SK-N-SH (cell line): ENCODE measurements at regions not wholly inside any gene's neighbourhood (a gene's known extent, or its start where the extent isn't known, plus 50 kb on each side); places are given as distances from the start of the nearest gene placed in this dataset.

Source experiments
- CHD2 ChIP-seq: fragments of 150-350 bp; IDR thresholded peaks from 2 replicates; pipeline ENCODE4 v1.6.1; 2018; ENCODE audit warnings: low read length; ENCODE audit not compliant: partially characterized antibody
- CTCF ChIP-seq: fragments of 200-600 bp; sonication (generic); IDR thresholded peaks from 2 replicates; pipeline ENCODE4 v1.6.1; 2017; ENCODE audit warnings: antibody characterized with exemption, mild to moderate bottlenecking, moderate library complexity
- EP300 ChIP-seq, 2 experiments: IDR thresholded peaks; 2 replicates each; pipeline versions ENCODE4 v1.4.0 to v1.6.1; 2012; ENCODE audit warnings: borderline replicate concordance in 1 of 2, low read depth in 1 of 2, low read length in 1 of 2
- IRF3 ChIP-seq: fragments of 150-350 bp; IDR thresholded peaks from 2 replicates; pipeline ENCODE4 v1.6.1; 2016; ENCODE audit warnings: mild to moderate bottlenecking, low read depth, low read length
- JUND ChIP-seq: IDR thresholded peaks from 2 replicates; pipeline ENCODE4 v1.4.0; 2012
- NFIC ChIP-seq: IDR thresholded peaks from 2 replicates; pipeline ENCODE4 v1.4.0; 2012; ENCODE audit warnings: borderline replicate concordance
- PBX3 ChIP-seq: IDR thresholded peaks from 2 replicates; pipeline ENCODE4; 2012
- POLR2AphosphoS5 ChIP-seq: IDR thresholded peaks from 2 replicates; pipeline ENCODE4 v1.6.1; 2012; ENCODE audit warnings: low read depth, low read length
- REST ChIP-seq: IDR thresholded peaks from 2 replicates; pipeline ENCODE4 v1.6.1; 2012; ENCODE audit warnings: mild to moderate bottlenecking, low read depth, low read length, moderate library complexity
- RFX5 ChIP-seq: IDR thresholded peaks from 2 replicates; pipeline ENCODE4 v1.6.1; 2012; ENCODE audit warnings: mild to moderate bottlenecking, improper control_type of control experiment, low read length
- SMC3 ChIP-seq: IDR thresholded peaks from 2 replicates; pipeline ENCODE4 v1.6.1; 2012; ENCODE audit warnings: low read depth, low read length, improper control_type of control experiment
- TAF1 ChIP-seq: IDR thresholded peaks from 2 replicates; pipeline ENCODE4 v1.6.1; 2012; ENCODE audit warnings: low read depth, mild to moderate bottlenecking, low read length, moderate library complexity, borderline replicate concordance
- USF2 ChIP-seq: fragments of 150-350 bp; IDR thresholded peaks from 2 replicates; pipeline ENCODE4 v1.6.1; 2017; ENCODE audit warnings: antibody characterized with exemption, low read length, low read depth, borderline replicate concordance
- YY1 ChIP-seq: IDR thresholded peaks from 2 replicates; pipeline ENCODE4 v1.4.0; 2012; ENCODE audit warnings: low read depth, mild to moderate bottlenecking

- TF ChIP-seq POLR2AphosphoS5 (no peak), CTCF (no peak), CHD2 (no peak), JUND (no peak), USF2 (no peak), NFIC (no peak), YY1 (no peak), RFX5 (no peak), IRF3 (no peak), REST (no peak), EP300 (IDR thresholded peaks at IDR 0.05; ENCODE audit: borderline replicate concordance in 1 of 2, low read depth in 1 of 2, low read length in 1 of 2) (no peak), SMC3 (no peak), PBX3 (no peak), TAF1 (no peak)
Observed at GRCh38 chr4:177706916-177707315, 264.7 kb upstream of the AGA start.
